HG03469 (cell line): ENCODE measurements at regions not wholly inside any gene's neighbourhood (a gene's known extent, or its start where the extent isn't known, plus 50 kb on each side); places are given as distances from the start of the nearest gene placed in this dataset.

Experiments
- ATAC-seq: cut with Tn5 transposase; IDR thresholded peaks from one replicate; pipeline ENCODE4 v1.9.1; 2021; ENCODE audit warnings: mild to moderate bottlenecking, moderate library complexity, moderate number of reproducible peaks; ENCODE audit not compliant: unreplicated experiment

DNA sequence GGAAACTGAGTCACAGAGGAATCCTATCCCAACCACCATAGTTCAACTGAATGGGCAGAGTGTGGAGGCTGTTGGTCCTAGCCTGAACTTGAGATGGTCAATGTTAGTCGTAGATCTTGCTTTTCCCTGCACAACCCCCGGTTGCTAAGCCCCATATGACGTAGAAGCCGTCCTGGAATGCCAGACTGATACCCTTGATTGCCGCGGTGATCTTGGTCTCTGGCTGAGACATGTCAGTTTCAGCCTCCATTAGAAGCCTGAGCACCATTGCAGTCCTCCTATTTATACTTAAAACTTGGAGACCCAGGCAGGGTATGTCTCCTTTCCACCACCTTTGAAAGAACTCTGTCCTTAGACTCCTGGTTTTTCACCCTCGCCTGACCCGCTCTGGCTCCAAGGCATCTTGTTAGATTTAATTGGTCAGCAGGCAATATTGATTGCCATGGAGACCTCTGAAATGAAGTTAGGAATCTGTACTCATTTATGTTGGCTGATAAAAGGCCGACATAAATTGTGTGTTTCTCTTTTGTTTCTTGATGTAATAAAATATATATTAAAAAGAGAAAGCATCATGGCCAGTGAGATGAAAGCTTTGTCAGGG lies 53.4 kb downstream of the RPLP1 start:
- ATAC-seq, result no peak

GRCh38 chr15:69508659-69509058 lies 56.0 kb downstream of the RPLP1 start:
- ATAC-seq, result no peak

DNA sequence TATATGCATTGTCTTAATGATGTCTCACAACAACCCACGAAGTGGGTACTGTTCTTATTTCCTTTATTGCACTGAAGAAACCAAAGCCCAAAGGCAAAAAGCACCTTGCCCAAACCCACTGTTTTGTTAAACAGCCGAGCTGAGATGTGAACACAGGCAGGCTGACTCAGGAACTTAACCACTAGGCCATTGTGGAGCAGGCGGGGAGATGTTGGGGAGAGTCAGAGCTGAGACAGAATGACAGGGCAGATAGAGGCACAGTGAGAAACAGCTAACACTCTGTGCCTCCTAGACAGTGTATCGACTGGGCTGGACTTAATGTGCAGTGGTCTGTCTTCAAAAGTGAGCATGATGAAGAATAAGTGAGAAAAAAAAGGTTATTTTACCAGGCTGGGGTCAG lies 56.5 kb downstream of the RPLP1 start:
- no peak for ATAC-seq

DNA sequence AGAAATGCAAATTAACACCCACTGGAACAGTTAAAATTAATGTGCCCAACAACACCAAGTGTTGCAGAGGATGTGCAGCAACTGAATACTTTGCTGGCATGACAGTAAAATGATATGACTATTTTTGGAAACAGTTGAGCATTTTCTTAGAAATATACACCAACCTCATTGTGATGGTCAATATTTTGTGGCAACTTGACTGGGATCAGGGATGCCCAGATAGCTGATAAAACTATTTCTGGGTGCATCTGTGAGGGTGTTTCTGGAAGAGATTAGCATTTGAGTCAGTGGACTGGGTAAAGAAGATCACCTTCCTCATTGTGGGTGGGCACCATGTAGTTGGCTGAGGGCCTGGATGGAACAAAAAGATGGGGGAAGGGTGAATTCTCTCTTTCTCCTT lies 57.9 kb downstream of the RPLP1 start:
- no peak for ATAC-seq

GRCh38 chr15:69511015-69511414 lies 58.4 kb downstream of the RPLP1 start:
- ATAC-seq, result no peak

GRCh38 chr15:69511716-69512340 lies 59.2 kb downstream of the RPLP1 start:
- ATAC-seq, result no peak

GRCh38 chr15:69513450-69513960 lies 60.9 kb downstream of the RPLP1 start:
- no peak for ATAC-seq

DNA sequence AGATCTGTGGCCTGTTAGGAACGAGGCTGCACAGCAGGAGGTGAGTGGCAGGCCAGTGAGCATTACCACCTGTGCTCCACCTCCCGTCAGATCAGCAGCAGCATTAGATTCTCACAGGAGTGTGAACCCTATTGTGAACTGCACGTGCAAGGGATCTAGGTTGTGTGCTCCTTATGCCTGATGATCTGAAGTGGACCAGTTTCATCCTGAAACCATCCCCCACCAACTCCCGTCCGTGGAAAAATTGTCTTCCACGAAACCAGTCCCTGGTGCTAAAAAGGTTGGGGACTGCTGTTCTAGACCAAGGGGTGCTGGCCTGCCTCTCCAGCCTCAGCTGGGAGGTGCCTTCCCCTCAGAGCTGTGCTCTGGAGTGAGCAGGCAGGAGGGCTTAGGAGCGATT lies 61.4 kb downstream of the RPLP1 start:
- no peak for ATAC-seq

GRCh38 chr15:69515508-69515907 lies 62.9 kb downstream of the RPLP1 start:
- no peak for ATAC-seq

DNA sequence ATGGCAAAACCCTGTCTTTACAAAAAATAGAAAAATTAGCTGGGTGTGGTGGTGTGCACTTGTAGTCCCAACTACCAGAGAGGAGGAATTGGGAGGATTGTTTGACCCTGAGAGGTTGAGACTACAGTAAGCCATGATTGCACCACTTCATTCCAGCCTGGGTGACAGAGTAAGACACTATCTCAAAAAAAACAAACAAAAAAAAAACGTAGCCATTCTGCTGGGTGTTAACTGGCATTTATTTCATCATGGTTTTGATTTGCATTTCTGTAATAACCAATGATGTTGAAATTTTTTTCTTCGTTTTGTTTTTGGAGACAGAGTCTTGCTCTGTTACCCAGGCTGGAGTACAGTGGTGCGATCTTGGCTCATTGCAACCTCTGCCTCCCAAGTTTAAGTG lies 63.3 kb downstream of the RPLP1 start:
- no peak for ATAC-seq

GRCh38 chr15:69517052-69517451 lies 64.4 kb downstream of the RPLP1 start:
- ATAC-seq, result no peak

DNA sequence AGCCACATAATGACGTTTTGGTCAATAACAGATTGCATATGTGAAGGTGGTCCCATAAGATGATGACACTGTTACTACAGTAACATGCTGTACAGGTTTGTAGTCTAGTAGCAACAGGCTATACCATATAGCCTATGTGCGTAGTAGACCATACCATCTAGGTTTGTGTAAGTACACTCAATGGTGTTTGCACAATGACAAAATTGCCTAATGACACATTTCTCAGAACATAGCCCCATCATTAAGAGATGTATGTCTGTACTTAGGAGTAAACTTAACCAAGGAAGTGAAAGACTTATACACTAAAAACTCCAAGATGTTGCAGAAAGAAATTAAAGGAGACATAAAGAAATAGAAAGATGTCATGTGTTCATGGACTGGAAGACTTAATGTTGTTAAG lies 66.2 kb downstream of the RPLP1 start:
- no peak for ATAC-seq

GRCh38 chr15:69520067-69520466 lies 67.4 kb downstream of the RPLP1 start:
- no peak for ATAC-seq

GRCh38 chr15:69522361-69522760 lies 69.7 kb downstream of the RPLP1 start:
- ATAC-seq, result no peak

GRCh38 chr15:69523010-69524001 lies 70.7 kb downstream of the RPLP1 start:
- no peak for ATAC-seq

GRCh38 chr15:69524296-69524695 lies 71.7 kb downstream of the RPLP1 start:
- ATAC-seq, result no peak

DNA sequence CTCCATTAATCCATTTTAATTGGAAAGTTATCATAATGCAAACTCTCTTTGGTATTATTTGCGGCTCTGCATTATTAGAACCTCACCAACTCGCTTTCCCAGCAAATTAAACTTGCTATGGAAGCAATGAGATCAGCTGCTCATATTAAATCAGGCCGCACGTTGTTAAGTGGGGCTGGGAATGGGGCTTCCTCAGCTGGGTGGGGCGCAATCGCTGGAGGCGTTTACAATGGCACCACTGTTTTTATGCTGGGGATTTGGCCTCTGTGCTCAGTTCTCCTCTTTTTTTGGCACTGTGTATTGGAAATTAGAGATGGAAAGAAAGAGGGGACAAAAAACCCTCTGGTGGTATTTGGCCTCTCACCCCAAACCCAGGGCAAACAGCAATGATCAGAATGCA lies 72.2 kb downstream of the RPLP1 start:
- no peak for ATAC-seq

DNA sequence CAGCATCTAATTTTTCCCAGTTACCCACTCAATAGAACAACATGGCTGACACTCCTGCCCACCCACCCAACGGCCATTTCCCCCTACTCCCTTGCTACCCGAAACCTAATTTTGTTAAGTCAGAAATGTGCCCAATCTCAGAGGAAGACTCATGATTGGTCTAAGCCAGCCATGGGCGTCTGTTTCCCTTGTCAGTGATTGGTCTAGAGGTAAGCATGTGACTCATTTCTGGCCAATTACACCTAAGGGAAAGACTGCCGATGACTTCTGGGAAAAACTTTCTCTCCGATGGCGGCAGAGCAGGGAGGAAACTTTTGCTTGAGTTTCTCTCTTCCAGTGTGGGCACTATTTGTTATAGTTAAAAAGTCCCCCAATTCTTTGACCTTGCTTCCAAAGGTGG lies 72.9 kb downstream of the RPLP1 start:
- ATAC-seq, result no peak

DNA sequence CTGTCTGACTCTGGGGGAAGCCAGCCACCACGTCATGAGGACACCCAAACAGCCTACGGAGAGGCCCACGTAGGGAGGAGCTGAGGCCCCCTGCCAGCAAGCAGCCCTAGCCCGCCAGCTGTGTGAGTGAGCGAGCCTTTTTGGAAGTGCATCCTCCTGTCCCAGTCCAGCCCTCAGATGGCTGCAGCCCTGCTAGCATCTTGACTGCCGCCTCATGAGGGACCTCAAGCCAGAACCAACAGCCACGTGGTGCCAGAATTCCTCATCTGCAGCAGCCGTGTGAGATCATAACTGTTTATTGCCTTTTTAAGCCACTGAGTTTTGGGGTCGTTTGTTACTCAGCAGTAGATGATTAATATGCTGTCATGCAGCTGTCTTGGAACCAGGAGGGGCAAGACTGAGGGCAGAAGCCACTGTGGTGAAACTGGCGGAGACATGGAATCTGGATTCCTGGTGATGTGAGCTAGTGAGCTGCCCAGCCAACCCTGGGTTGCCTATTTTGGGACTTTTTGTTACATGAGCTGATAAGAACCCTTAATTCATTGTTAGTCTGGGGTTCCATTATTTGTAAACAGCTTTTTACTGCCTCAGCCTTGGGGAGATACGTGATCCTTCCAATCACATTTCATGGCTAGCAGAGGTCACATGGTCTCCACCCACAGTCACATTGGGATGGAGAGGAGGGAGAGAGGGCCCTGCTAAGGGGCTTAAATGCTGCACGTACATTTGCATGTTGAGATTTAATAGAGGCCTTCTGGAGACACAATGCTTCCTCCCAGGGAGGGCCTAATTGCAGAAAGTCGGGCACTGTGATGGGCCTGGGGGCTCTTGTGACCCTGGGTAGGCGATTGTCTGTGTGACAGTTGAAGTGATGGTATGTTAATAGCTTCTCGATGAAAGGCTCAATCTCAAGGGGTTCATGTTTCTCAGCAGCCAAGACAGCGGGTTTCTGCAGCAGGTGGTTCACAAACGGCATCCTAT lies 73.8 kb downstream of the RPLP1 start:
- ATAC-seq, result no peak

DNA sequence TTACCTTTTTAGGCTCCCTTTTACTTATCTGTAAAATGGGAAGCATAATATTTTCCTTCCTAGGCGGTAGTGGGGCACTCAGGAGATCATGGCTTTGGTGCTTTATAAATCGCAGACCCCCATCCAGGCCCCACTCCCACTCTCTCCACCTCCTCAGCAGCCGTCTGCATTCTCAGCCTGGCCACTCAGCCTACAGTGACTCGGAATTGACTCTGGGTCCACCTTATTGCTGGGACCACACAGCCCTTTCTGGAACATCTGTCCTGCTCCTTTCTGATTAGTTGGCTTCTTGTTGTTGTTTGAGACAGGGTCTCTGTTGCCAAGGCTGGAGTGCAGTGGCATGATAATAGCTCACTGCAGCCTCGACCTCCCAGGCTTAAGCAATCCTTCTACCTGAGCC lies 76.5 kb downstream of the RPLP1 start:
- no peak for ATAC-seq
